ENCODE measurements at regions not wholly inside any gene's neighbourhood (a gene's known extent, or its start where the extent isn't known, plus 50 kb on each side); places are given as distances from the start of the nearest gene placed in this dataset.
"Not testable (repeated sequence)": the region's sequence is repeated elsewhere in the genome, so short reads cannot be mapped to it uniquely, and the experiment has no call there.

DNA sequence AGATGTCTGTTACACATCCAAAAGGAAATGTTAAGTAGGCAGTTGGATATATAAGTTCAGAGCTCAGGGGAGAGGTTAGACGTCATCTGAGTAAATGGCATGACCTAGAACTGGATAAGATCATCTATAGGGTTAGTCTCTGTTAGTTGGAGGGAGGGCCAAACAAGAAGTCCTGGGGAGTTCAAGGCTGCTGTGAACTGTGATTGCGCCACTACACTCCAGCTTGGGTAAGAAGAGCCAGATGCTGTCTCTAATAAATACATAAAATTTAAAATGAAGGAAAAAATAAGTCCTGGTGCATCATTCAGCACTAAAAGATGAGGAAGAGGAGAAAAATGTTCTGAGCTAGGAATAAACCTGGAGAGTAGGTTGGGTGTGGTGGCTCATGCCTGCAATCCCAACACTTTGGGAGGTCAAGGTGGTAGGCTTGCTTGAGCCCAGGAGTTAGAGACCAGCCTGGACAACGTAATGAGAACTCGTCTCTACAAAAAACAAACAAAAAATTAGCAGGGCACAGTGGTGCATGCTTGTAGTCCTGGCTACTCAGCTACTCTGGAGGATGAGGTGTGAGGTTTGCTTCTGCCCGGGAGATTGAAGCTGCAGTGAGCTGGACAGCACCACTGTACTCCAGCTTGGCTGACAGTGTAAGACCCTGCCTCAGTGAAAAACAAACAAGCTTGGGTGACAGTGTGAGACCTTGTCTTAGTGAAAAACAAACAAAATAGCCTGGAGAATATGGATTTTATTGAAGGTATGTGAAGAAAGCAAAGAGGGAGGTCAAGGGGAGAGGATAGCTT lies 123.6 kb downstream of the ACTBL2 start:
- Histone ChIP-seq H3K27ac (ENCODE audit: low read depth, low read length) (no peak overlapping the region), H3K36me3 (ENCODE audit: control insufficient read depth in 2 of 3, insufficient read depth in 3 of 3, low read length in 3 of 3) (no peaks in the 10 kb centered on the region), H3K27me3 (ENCODE audit: control insufficient read depth in 2 of 2, insufficient read depth in 2 of 2, low read length in 2 of 2) (no peaks in the 10 kb centered on the region), H3K4me3 (ENCODE audit: low read length) (no peak overlapping the region), H3K9me3 (ENCODE audit: control insufficient read depth in 2 of 3, low read length in 3 of 3) (no peaks in the 10 kb centered on the region), H3K4me1 (ENCODE audit: control insufficient read depth in 2 of 2, insufficient read depth in 2 of 2, low read length in 2 of 2) (no peaks in the 10 kb centered on the region)
- ATAC-seq, result no peak
- intact Hi-C loops (cut with micrococcal nuclease), result no loop called here
- Mint-ChIP-seq H3K27me3 (peaks cover 0 to 4% (median 0%) of the 10 kb centered on the region in 5 donors), H3K27ac (no peak overlapping the region), H3K9me3 (peaks cover 0 to 4% (median 0%) of the 10 kb centered on the region in 11 donors), H3K4me3 (no peak overlapping the region), H3K4me1 (no peaks in the 10 kb centered on the region), H3K36me3 (no peaks in the 10 kb centered on the region)
- DNase-seq, result no peak
- ChIA-PET POLR2A (no interaction called here), CTCF (no interaction called here)

DNA sequence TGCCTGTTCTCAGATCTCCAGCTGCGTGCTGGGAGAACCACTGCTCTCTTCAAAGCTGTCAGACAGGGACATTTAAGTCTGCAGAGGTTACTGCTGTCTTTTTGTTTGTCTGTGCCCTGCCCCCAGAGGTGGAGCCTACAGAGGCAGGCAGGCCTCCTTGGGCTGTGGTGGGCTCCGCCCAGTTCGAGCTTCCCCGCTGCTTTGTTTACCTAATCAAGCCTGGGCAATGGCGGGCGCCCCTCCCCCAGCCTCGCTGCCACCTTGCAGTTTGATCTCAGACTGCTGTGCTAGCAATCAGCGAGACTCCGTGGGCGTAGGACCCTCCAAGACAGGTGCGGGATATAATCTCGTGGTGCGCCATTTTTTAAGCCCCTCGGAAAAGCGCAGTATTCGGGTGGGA lies 125.8 kb downstream of the ACTBL2 start:
- H3K27me3 Mint-ChIP-seq; H3K9me3 ChIP-seq (ENCODE audit: control insufficient read depth in 2 of 3, low read length in 3 of 3); CTCF ChIA-PET; H3K27ac ChIP-seq (ENCODE audit: low read depth, low read length); H3K4me1 Mint-ChIP-seq; ATAC-seq; H3K36me3 ChIP-seq (ENCODE audit: control insufficient read depth in 2 of 3, insufficient read depth in 3 of 3, low read length in 3 of 3); DNase-seq; intact Hi-C loops (cut with micrococcal nuclease); POLR2A ChIA-PET; H3K36me3 Mint-ChIP-seq; H3K4me1 ChIP-seq (ENCODE audit: control insufficient read depth in 2 of 2, insufficient read depth in 2 of 2, low read length in 2 of 2); H3K27ac Mint-ChIP-seq; H3K27me3 ChIP-seq (ENCODE audit: control insufficient read depth in 2 of 2, insufficient read depth in 2 of 2, low read length in 2 of 2); H3K9me3 Mint-ChIP-seq; H3K4me3 ChIP-seq (ENCODE audit: low read length); H3K4me3 Mint-ChIP-seq: not testable (repeated sequence)

DNA sequence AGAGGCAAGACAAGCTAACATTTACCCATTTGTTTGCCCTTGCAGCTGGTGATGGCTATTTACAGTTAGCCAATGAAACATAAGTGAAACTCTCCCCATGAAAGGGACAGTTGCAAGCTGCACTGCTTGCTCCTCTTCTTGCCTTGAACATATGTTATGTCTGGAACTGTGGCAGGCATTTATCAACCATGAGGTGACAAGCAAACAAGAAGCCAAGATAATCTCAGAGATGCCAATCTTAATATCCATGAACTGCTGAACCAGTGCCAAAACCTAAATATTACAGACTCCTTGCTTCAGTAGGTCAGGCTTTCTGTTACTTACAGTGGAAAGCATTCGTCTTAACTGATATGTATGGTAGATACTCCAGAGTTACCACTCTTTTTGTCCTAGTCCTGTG lies 133.4 kb downstream of the ACTBL2 start:
- no peaks in the 10 kb centered on the region for H3K36me3 ChIP-seq (ENCODE audit: control insufficient read depth in 2 of 3, insufficient read depth in 3 of 3, low read length in 3 of 3)
- POLR2A ChIA-PET, result no interaction called here
- CTCF ChIA-PET, result no interaction called here

DNA sequence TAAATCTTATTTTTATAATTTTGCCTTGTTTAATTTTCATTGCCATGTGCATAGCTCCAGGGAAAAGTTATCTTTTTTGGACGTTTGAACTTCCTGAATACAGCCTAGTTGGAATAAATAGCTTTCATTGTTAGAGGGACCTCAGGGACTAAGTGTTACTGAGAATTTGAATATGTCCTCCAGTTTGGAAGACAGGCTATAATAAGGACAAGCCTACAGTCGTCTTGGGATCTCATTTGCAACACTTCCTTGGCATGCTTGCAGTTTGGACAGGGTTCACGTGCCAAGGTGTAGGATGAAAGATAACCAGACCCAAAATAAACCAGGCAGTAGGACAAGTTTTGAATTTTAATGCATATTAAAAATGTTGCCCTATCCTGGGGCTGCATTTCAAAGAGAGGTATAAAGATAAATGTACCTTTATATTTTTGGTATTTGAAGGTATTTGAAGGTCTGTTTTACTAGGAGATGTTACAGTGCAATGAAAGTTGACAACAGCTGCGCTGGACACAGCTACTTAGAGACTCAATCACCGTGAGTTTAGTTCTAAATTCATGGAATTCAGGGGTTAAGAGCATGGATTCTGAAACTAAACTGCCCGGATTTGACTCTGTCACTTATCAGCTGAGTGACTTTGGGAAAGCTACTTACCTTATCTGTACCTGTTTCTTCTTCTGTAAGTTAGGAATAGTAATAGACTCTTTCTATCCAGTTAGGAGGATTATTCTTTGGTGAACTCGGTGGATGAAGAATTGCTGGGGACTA lies 134.1 kb downstream of the ACTBL2 start:
- DNase-seq (no peak), ATAC-seq (no peak)
- POLR2A ChIA-PET, result interaction anchor here (0.5 kb wide), 1 partner anchor 1512 kb away, joined by 4 read pairs; no protein-coding TSS in a partner anchor
- H3K27me3 Mint-ChIP-seq, result peaks cover 0 to 3% (median 0%) of the 10 kb centered on the region in 5 donors
- no peak overlapping the region for H3K27ac Mint-ChIP-seq
- Histone ChIP-seq H3K27me3 (ENCODE audit: control insufficient read depth in 2 of 2, insufficient read depth in 2 of 2, low read length in 2 of 2) (no peaks in the 10 kb centered on the region), H3K36me3 (ENCODE audit: control insufficient read depth in 2 of 3, insufficient read depth in 3 of 3, low read length in 3 of 3) (no peaks in the 10 kb centered on the region), H3K27ac (ENCODE audit: low read depth, low read length) (no peak overlapping the region), H3K9me3 (ENCODE audit: control insufficient read depth in 2 of 3, low read length in 3 of 3) (no peaks in the 10 kb centered on the region), H3K4me1 (ENCODE audit: control insufficient read depth in 2 of 2, insufficient read depth in 2 of 2, low read length in 2 of 2) (no peaks in the 10 kb centered on the region), H3K4me3 (ENCODE audit: low read length) (no peak overlapping the region)
- peaks cover 0 to 12% (median 4%) of the 10 kb centered on the region in 11 donors for H3K9me3 Mint-ChIP-seq
- H3K36me3 Mint-ChIP-seq, result no peaks in the 10 kb centered on the region
- no peak overlapping the region for H3K4me3 Mint-ChIP-seq
- intact Hi-C loops (cut with micrococcal nuclease), result no loop called here
- CTCF ChIA-PET, result no interaction called here
- H3K4me1 Mint-ChIP-seq, result no peaks in the 10 kb centered on the region

More for the DNA sequence above, 133.4 kb downstream of the ACTBL2 start:
- no peaks in the 10 kb centered on the region for H3K36me3 Mint-ChIP-seq
- no peak overlapping the region for H3K4me3 Mint-ChIP-seq
- intact Hi-C loops (cut with micrococcal nuclease), result no loop called here
- H3K4me1 Mint-ChIP-seq, result no peaks in the 10 kb centered on the region
- ATAC-seq (no peak), DNase-seq (no peak)
- Histone ChIP-seq H3K27me3 (ENCODE audit: control insufficient read depth in 2 of 2, insufficient read depth in 2 of 2, low read length in 2 of 2) (no peaks in the 10 kb centered on the region), H3K4me3 (ENCODE audit: low read length) (no peak overlapping the region), H3K9me3 (ENCODE audit: control insufficient read depth in 2 of 3, low read length in 3 of 3) (no peaks in the 10 kb centered on the region), H3K27ac (ENCODE audit: low read depth, low read length) (no peak overlapping the region), H3K4me1 (ENCODE audit: control insufficient read depth in 2 of 2, insufficient read depth in 2 of 2, low read length in 2 of 2) (no peaks in the 10 kb centered on the region)
- no peak overlapping the region for H3K27ac Mint-ChIP-seq
- peaks cover 0 to 12% (median 4%) of the 10 kb centered on the region in 11 donors for H3K9me3 Mint-ChIP-seq
- peaks cover 0 to 3% (median 0%) of the 10 kb centered on the region in 5 donors for H3K27me3 Mint-ChIP-seq

DNA sequence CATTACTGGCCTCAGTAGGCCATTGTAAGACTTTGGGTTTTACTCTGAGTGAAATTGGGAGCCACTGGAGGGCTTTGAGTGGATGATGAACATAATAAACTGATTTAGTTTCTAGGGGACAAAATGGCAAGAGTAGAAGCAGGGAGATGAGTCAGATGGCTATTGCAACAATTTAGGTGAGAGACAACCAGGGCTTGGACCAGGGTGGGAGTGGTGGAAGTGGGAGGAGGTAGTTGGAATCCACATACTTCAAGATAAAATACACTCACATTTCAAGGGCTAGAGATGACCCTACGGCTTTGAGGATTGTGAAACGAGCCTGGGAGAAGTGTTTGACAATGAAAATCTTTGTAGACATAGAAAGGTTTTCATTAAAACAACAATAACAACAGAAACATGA lies 136.3 kb downstream of the ACTBL2 start:
- no peak overlapping the region for H3K27ac Mint-ChIP-seq

DNA sequence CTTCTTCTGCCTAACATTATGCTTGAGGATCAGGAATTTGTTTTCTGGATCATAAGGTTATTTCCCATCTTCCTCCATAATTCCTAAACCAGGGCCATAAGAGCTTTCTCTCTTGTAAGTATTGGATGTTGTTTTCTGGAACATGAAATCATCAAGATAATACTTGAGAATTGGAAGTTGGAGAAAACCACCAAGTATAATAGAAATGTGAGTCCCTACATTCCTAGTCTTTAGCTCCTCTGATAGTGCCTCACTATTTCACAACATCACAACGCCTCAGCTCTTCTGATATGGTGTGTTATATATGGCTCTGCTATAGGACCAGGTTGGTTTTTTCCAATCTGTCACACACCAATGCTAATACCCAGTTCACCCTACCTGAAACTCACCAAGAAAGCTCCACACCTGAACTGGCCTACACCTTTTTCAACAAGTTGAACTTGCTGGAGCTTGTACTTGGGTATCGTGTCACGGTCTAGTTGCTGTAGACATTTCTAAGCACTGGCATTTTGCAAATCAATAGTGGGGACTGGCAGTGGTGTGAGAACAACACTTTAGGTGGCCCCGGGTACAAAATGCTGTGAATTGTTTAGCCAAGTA lies 141.1 kb downstream of the ACTBL2 start:
- peaks cover 0 to 6% (median 4%) of the 10 kb centered on the region in 11 donors for H3K9me3 Mint-ChIP-seq
- peaks cover 0 to 2% (median 0%) of the 10 kb centered on the region in 7 donors for H3K4me1 Mint-ChIP-seq
- ChIA-PET CTCF (no interaction called here), POLR2A (no interaction called here)
- Histone ChIP-seq H3K36me3 (ENCODE audit: control insufficient read depth in 2 of 3, insufficient read depth in 3 of 3, low read length in 3 of 3) (no peaks in the 10 kb centered on the region), H3K27ac (ENCODE audit: low read depth, low read length) (no peak overlapping the region), H3K9me3 (ENCODE audit: control insufficient read depth in 2 of 3, low read length in 3 of 3) (no peaks in the 10 kb centered on the region), H3K27me3 (ENCODE audit: control insufficient read depth in 2 of 2, insufficient read depth in 2 of 2, low read length in 2 of 2) (no peaks in the 10 kb centered on the region), H3K4me1 (ENCODE audit: control insufficient read depth in 2 of 2, insufficient read depth in 2 of 2, low read length in 2 of 2) (no peaks in the 10 kb centered on the region), H3K4me3 (ENCODE audit: low read length) (no peak overlapping the region)
- ATAC-seq, result no peak
- no peak for DNase-seq
- H3K36me3 Mint-ChIP-seq, result no peaks in the 10 kb centered on the region
- peaks cover 0 to 4% (median 0%) of the 10 kb centered on the region in 5 donors for H3K27me3 Mint-ChIP-seq
- no peak overlapping the region for H3K4me3 Mint-ChIP-seq
- no peak overlapping the region for H3K27ac Mint-ChIP-seq
- intact Hi-C loops (cut with micrococcal nuclease), result no loop called here

More for the DNA sequence above, 136.3 kb downstream of the ACTBL2 start:
- Histone ChIP-seq H3K27ac (ENCODE audit: low read depth, low read length) (no peak overlapping the region), H3K4me3 (ENCODE audit: low read length) (no peak overlapping the region), H3K36me3 (ENCODE audit: control insufficient read depth in 2 of 3, insufficient read depth in 3 of 3, low read length in 3 of 3) (no peaks in the 10 kb centered on the region), H3K27me3 (ENCODE audit: control insufficient read depth in 2 of 2, insufficient read depth in 2 of 2, low read length in 2 of 2) (no peaks in the 10 kb centered on the region), H3K4me1 (ENCODE audit: control insufficient read depth in 2 of 2, insufficient read depth in 2 of 2, low read length in 2 of 2) (no peaks in the 10 kb centered on the region), H3K9me3 (ENCODE audit: control insufficient read depth in 2 of 3, low read length in 3 of 3) (no peaks in the 10 kb centered on the region)
- Mint-ChIP-seq H3K4me1 (peaks cover 0 to 2% (median 0%) of the 10 kb centered on the region in 7 donors), H3K36me3 (no peaks in the 10 kb centered on the region), H3K9me3 (peaks cover 0 to 12% (median 4%) of the 10 kb centered on the region in 11 donors), H3K27me3 (peaks cover 0 to 7% (median 0%) of the 10 kb centered on the region in 5 donors), H3K4me3 (no peak overlapping the region)
- intact Hi-C loops (cut with micrococcal nuclease), result no loop called here
- POLR2A ChIA-PET, result no interaction called here
- ATAC-seq (no peak), DNase-seq (no peak)
- CTCF ChIA-PET, result no interaction called here

Data from naive thymus-derived CD4-positive, alpha-beta T cell (primary cell).